ENCODE measurements at regions not wholly inside any gene's neighbourhood (a gene's known extent, or its start where the extent isn't known, plus 50 kb on each side); places are given as distances from the start of the nearest gene placed in this dataset.

GRCh38 chr11:134677397-134677822 lies 265.4 kb upstream of the B3GAT1 start:
- DNase-seq (ENCODE audit: low spot score), result no peak
- no peak for ATAC-seq

GRCh38 chr11:134676516-134677287 lies 264.7 kb upstream of the B3GAT1 start:
- ATAC-seq, result no peak
- DNase-seq (ENCODE audit: low spot score), result no peak

- DNase-seq (ENCODE audit: low spot score), result no peak
These were observed 263.9 kb upstream of the B3GAT1 start for GRCh38 chr11:134675983-134676382.

GRCh38 chr11:134674974-134675373 lies 262.9 kb upstream of the B3GAT1 start:
- DNase-seq (ENCODE audit: low spot score), result no peak
- ATAC-seq, result no peak

More at GRCh38 chr11:134675983-134676382, 263.9 kb upstream of the B3GAT1 start:
- no peak for ATAC-seq

GRCh38 chr11:134670961-134671370 lies 258.9 kb upstream of the B3GAT1 start:
- DNase-seq (ENCODE audit: low spot score) (no peak), ATAC-seq (no peak)

- no peak for ATAC-seq
These were observed 258.3 kb upstream of the B3GAT1 start for GRCh38 chr11:134670247-134670782.

GRCh38 chr11:134669796-134670195 lies 257.8 kb upstream of the B3GAT1 start:
- no peak for ATAC-seq

More at GRCh38 chr11:134670247-134670782, 258.3 kb upstream of the B3GAT1 start:
- DNase-seq (ENCODE audit: low spot score), result no peak

GRCh38 chr11:134668796-134669195 lies 256.8 kb upstream of the B3GAT1 start:
- no peak for DNase-seq (ENCODE audit: low spot score)
- no peak for ATAC-seq

More at GRCh38 chr11:134669796-134670195, 257.8 kb upstream of the B3GAT1 start:
- DNase-seq (ENCODE audit: low spot score), result no peak

GRCh38 chr11:134668076-134668475 lies 256.0 kb upstream of the B3GAT1 start:
- ATAC-seq, result no peak
- DNase-seq (ENCODE audit: low spot score), result no peak

GRCh38 chr11:134667505-134667904 lies 255.5 kb upstream of the B3GAT1 start:
- no peak for DNase-seq (ENCODE audit: low spot score)
- ATAC-seq, result no peak

- DNase-seq (ENCODE audit: low spot score) (no peak), ATAC-seq (no peak)
These were observed 255.1 kb upstream of the B3GAT1 start for GRCh38 chr11:134667175-134667500.

GRCh38 chr11:134666273-134667174 lies 254.5 kb upstream of the B3GAT1 start:
- ATAC-seq (no peak), DNase-seq (ENCODE audit: low spot score) (no peak)

- DNase-seq (ENCODE audit: low spot score), result no peak
- ATAC-seq, result no peak
These were observed 253.7 kb upstream of the B3GAT1 start for GRCh38 chr11:134665571-134666270.

- ATAC-seq (no peak), DNase-seq (ENCODE audit: low spot score) (no peak)
These were observed 253.1 kb upstream of the B3GAT1 start for GRCh38 chr11:134665188-134665535.

- no peak for DNase-seq (ENCODE audit: low spot score)
- ATAC-seq, result no peak
These were observed 252.6 kb upstream of the B3GAT1 start for GRCh38 chr11:134664447-134665187.

- ATAC-seq (no peak), DNase-seq (ENCODE audit: low spot score) (no peak)
These were observed 251.7 kb upstream of the B3GAT1 start for GRCh38 chr11:134663506-134664313.

- no peak for DNase-seq (ENCODE audit: low spot score)
- ATAC-seq, result no peak
These were observed 250.8 kb upstream of the B3GAT1 start for GRCh38 chr11:134662629-134663360.

GRCh38 chr11:134661660-134662059 lies 249.6 kb upstream of the B3GAT1 start:
- no peak for ATAC-seq
- no peak for DNase-seq (ENCODE audit: low spot score)

GRCh38 chr11:134660416-134660815 lies 248.4 kb upstream of the B3GAT1 start:
- ATAC-seq (no peak), DNase-seq (ENCODE audit: low spot score) (no peak)

Data from left lobe of liver (tissue), 2 donors.